GM12874 (cell line): ENCODE measurements at regions not wholly inside any gene's neighbourhood (a gene's known extent, or its start where the extent isn't known, plus 50 kb on each side); places are given as distances from the start of the nearest gene placed in this dataset.

Experiments
- TF ChIP-seq, protein P1 (sequence below): IDR thresholded peaks from 2 replicates; pipeline ENCODE4 v1.5.1; 2011; ENCODE audit warnings: low read depth, mild to moderate bottlenecking, control low read depth, low read length, moderate library complexity; ENCODE audit not compliant: insufficient read depth

DNA sequence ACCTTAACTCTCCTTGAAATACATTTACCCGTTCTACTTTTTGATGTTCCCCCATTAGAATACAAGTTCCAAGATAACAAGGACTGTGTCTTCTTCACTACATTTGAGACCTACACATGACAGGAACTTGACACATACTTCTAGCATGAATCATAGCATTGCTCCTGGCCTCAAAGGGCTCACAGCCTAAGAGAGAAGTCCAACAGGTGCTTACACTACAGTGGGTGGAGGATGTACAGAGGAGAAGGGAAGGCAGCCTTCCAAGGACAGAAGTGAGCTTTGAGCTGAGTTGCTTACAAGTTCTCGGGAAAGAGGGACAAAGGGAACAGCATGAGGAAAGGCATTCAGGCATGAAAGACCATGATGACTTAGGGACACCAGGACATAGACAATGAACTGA, 56.9 kb upstream of the MSX2 start:
- TF ChIP-seq, protein P1, sequence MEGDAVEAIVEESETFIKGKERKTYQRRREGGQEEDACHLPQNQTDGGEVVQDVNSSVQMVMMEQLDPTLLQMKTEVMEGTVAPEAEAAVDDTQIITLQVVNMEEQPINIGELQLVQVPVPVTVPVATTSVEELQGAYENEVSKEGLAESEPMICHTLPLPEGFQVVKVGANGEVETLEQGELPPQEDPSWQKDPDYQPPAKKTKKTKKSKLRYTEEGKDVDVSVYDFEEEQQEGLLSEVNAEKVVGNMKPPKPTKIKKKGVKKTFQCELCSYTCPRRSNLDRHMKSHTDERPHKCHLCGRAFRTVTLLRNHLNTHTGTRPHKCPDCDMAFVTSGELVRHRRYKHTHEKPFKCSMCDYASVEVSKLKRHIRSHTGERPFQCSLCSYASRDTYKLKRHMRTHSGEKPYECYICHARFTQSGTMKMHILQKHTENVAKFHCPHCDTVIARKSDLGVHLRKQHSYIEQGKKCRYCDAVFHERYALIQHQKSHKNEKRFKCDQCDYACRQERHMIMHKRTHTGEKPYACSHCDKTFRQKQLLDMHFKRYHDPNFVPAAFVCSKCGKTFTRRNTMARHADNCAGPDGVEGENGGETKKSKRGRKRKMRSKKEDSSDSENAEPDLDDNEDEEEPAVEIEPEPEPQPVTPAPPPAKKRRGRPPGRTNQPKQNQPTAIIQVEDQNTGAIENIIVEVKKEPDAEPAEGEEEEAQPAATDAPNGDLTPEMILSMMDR = no peak

DNA sequence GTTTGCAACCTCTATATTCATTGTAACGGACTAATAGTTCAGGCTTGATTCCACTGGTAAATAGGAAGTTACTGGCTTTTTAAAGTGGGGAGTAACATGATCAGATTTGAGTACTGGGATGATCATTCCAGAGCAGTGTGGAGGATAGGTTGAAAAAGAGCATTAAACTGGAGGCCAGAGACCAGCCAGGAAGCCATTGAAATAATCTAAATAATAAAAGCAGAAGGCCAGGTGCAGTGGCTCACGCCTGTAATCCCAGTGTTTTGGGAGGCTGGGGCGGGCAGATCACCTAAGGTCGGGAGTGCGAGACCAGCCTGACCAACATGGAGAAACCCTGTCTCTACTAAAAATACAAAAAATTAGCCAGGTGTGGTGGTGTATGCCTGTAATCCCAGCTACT, 56.0 kb upstream of the MSX2 start:
- TF ChIP-seq, protein P1 = no peak
